ENCODE measurements at regions not wholly inside any gene's neighbourhood (a gene's known extent, or its start where the extent isn't known, plus 50 kb on each side); places are given as distances from the start of the nearest gene placed in this dataset.

DNA sequence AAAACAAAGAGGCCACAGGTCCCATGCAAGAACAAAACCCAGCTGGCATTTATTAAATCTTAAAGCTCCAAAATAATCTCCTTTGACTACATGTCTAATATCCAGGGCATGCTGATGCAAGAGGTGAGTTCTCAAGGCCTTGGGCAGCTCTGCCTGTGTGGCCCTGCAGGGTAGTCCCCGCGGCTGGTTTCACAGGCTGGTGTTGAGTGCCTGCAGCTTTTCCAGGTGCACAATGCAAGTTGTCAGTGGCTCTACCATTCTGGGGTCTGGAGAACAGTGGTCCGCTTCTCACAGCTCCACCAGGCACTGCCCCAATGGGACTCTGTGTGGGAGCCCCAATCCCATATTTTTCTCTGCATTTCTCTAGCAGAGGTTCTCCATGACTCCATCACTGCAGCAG lies 54.4 kb upstream of the HCN1 start:
- Histone ChIP-seq H3K18ac (ENCODE audit: extremely low read depth, low read length) (no peak overlapping the region), H2BK12ac (ENCODE audit: low read depth, low read length) (no peak overlapping the region), H3K27me3 (replicated peaks in 1 of 4; ENCODE audit: control insufficient read depth in 3 of 4, extremely low read depth in 1 of 4, insufficient read depth in 3 of 4, low read length in 3 of 4) (no peaks in the 10 kb centered on the region), H2BK20ac (ENCODE audit: low read length) (no peak overlapping the region), H2AK5ac (ENCODE audit: low read depth, low read length) (no peak overlapping the region), H3K4ac (replicated peaks; ENCODE audit: insufficient read length, low read depth, low read length) (no peak overlapping the region), H3K79me2 (ENCODE audit: control insufficient read depth in 1 of 2, insufficient read depth in 2 of 2, low read length in 2 of 2) (no peaks in the 10 kb centered on the region), H4K91ac (replicated peaks; ENCODE audit: insufficient read length, low read length) (no peak overlapping the region), H3K4me3 (ENCODE audit: extremely low read depth in 1 of 4, insufficient read depth in 2 of 4, low read depth in 3 of 4, low read length in 4 of 4) (no peak overlapping the region), H3K56ac (replicated peaks; ENCODE audit: insufficient read length, low read depth, low read length) (no peak overlapping the region), H3K79me1 (ENCODE audit: low read depth, low read length) (no peaks in the 10 kb centered on the region), H4K5ac (ENCODE audit: insufficient read length, low read depth, low read length) (no peak overlapping the region), H3K9me3 (ENCODE audit: insufficient read depth in 2 of 2, low read depth in 1 of 2, low read length in 1 of 2) (peaks cover 7 to 9% of the 10 kb centered on the region in 2 experiments), H3K36me3 (ENCODE audit: control insufficient read depth in 2 of 4, insufficient read depth in 4 of 4, low read length in 3 of 4) (peaks cover 0 to 3% (median 0%) of the 10 kb centered on the region in 4 experiments; a peak in 1 of 8 replicates), H3K23me2 (ENCODE audit: low read depth, low read length) (no peaks in the 10 kb centered on the region), H4K8ac (ENCODE audit: extremely low read depth, insufficient read depth, low read length) (no peak overlapping the region; the same call in 1 of the 2 replicates), H4K20me1 (replicated peaks in 1 of 2; ENCODE audit: control insufficient read depth in 1 of 2, insufficient read depth in 2 of 2, low read length in 2 of 2) (no peaks in the 10 kb centered on the region), H3K9ac (replicated peaks in 1 of 4; ENCODE audit: extremely low read depth in 1 of 4, low read depth in 3 of 4, low read length in 3 of 4) (no peak overlapping the region), H3K14ac (ENCODE audit: insufficient read length) (no peak overlapping the region), H3K27ac (ENCODE audit: low read depth, low read length) (no peak overlapping the region), H3K4me2 (ENCODE audit: insufficient read depth in 1 of 2, low read depth in 2 of 2, low read length in 2 of 2) (no peak overlapping the region), H2BK15ac (ENCODE audit: low read length) (no peak overlapping the region), H2BK120ac (replicated peaks; ENCODE audit: low read depth, low read length) (no peak overlapping the region), H2AFZ (ENCODE audit: low read length) (no peak overlapping the region), H2BK5ac (ENCODE audit: low read depth, low read length) (no peak overlapping the region), H3K23ac (ENCODE audit: insufficient read length) (no peak overlapping the region), H3K4me1 (replicated peaks in 1 of 4; ENCODE audit: control insufficient read depth in 3 of 4, insufficient read depth in 4 of 4, low read length in 3 of 4) (no peaks in the 10 kb centered on the region)
- DNase-seq (ENCODE audit: low read depth in 1 of 2, low spot score in 2 of 2) (no peak), FAIRE-seq (no peak)
- ChIA-PET POLR2A (ENCODE audit: partially characterized antibody) (no interaction called here), CTCF (ENCODE audit: partially characterized antibody) (interaction anchor here (0.6 kb wide), 2 partner anchors 40 to 266 kb away, joined by 3 to 5 read pairs; no protein-coding TSS in a partner anchor)
- TF ChIP-seq BRCA1 (IDR thresholded peaks at IDR 0.05; ENCODE audit: low read depth, low read length) (no peak), GTF2F1 (IDR thresholded peaks at IDR 0.05; ENCODE audit: borderline replicate concordance, low read depth, low read length) (no peak), MAFK (IDR thresholded peaks at IDR 0.05; ENCODE audit: low read depth, low read length) (no peak), RBBP5 (IDR thresholded peaks at IDR 0.05; ENCODE audit: borderline replicate concordance, low read depth, low read length) (no peak), JUN (IDR thresholded peaks at IDR 0.05; ENCODE audit: low read depth, low read length) (no peak), EZH2 (IDR thresholded peaks at IDR 0.05; ENCODE audit: low read depth, low read length, severe bottlenecking) (no peak), CEBPB (IDR thresholded peaks at IDR 0.05; ENCODE audit: low read depth, low read length) (no peak), NANOG (IDR thresholded peaks at IDR 0.05; ENCODE audit: insufficient read depth, low read depth, low read length, poor library complexity, severe bottlenecking) (no peak), TAF1 (IDR thresholded peaks at IDR 0.05; ENCODE audit: low read depth, low read length) (no peak)
- TF ChIP-seq, protein P1, sequence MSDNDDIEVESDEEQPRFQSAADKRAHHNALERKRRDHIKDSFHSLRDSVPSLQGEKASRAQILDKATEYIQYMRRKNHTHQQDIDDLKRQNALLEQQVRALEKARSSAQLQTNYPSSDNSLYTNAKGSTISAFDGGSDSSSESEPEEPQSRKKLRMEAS (IDR thresholded peaks at IDR 0.05), result no peak
- 89% methylated on average over 3 of the region's 3 CpGs; no CpG with 5 or more reads in 1 of the 2 experiments for WGBS, 2 experiments (ENCODE audit: extremely low coverage in 1 of 2, insufficient coverage in 1 of 2, insufficient read length in 1 of 2, insufficient replicate concordance in 2 of 2, low coverage in 1 of 2, low lambda C conversion rate in 2 of 2, missing lambda C conversion rate in 1 of 2)
